HG02610 (cell line): ENCODE measurements at regions not wholly inside any gene's neighbourhood (a gene's known extent, or its start where the extent isn't known, plus 50 kb on each side); places are given as distances from the start of the nearest gene placed in this dataset.
"Not testable (repeated sequence)": the region's sequence is repeated elsewhere in the genome, so short reads cannot be mapped to it uniquely, and the experiment has no call there.

Source experiments
- ATAC-seq: cut with Tn5 transposase; IDR thresholded peaks from one replicate; pipeline ENCODE4 v1.9.1; 2021; ENCODE audit warnings: mild to moderate bottlenecking, moderate library complexity; ENCODE audit not compliant: unreplicated experiment

DNA sequence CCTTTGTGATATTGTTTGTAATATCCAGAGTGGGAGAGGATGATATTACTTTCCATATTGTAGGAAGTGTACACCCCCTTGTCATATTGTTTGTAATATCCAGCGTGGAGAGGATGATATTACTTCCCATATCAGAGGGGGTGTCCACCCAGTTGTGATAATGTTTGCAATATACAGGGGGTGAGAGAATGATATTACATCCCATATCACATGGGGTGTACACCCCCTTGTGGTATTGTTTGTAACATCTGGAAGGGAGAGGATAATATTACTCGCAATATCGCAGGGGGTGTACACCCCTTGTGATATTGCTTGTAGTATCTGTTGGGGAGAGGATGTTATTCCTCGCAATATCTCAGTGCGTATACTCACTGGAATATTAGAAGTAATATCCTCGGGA is 61.5 kb downstream of the PRSS23 start:
- ATAC-seq, result no peak

DNA sequence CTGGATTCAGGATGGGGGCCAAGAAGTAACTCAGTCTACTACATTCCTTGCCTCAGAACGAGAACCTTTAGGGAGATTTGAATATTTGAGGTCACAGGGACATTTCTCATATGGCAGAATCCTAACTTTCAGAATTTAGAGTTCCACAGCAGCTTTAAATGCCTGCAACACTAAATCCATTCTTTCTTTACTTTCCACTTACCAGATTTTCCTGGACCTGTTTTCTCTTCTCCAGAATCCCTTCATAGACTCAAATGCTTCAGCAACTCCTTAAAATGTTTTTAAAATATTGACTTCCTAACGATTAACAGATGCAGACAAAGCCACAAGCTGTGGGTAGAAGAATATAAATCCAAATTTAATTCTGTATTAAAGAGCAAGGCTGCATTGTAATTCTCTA is 63.1 kb downstream of the PRSS23 start:
- ATAC-seq, result no peak

DNA sequence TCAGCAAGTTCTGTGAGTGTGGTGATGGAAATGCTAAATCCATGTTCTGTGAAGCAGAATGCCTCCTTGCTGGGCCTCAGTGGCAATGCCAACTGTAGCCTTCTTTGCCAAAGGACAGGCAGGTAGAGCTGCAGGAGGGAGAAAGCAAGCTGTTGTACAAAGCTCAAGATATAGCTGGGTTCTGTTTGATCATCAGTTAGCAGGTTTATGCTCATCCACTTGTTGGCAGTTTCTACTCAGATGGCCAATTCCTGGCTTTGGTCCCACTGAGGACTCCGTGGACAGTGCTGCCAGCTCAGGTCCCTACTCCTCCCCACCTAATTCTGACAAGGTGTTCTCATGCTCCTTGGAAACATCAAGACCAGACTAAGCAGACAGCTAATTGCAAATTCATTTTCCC is 65.1 kb downstream of the PRSS23 start:
- no peak for ATAC-seq

DNA sequence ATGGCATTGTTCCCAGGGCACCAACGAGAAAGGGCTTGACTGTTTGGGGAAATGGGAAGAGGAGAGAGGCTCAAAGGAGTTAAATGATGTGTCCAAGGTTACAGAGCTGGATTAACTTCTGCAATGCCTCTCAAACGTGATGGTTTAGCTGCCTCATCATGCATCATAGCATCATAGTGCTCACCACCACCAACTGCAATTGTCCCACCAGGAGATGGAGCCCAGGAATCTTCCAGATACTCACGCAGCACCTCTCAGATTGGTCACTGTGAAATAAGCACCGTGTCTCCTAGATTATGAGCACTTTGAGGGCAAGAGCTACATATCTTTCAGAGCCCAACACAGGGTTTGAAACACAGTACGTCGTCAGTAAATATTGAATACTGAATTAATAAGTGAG is 69.2 kb downstream of the PRSS23 start:
- ATAC-seq, result no peak

DNA sequence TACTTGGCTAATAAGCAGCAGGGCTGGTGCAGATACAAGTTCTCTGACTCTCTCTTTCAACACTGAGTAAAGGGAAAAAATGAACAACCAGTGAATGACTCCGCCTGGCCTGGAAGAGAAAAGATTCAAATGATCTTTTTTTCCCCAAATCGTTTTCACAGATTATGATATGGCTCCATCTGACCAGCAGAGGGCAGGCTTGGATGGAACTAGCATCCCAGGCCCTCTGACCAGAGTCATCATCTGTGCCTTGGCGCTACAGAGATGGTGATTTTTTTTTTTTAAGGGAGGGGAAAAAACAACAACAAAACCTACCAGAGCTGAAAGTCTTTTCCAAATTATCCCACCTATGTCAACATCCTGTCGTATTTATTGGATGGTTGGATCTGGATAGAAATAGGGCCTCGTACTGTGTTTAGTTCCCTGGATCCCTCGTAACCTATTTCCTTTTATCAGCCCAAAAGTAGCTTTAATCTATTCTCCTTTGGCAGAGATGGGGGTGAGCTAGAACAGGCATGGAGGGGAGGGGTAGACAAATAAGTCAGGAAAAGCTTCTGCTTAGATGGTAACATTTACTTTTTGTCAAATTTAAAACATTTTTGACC is 69.7 kb downstream of the PRSS23 start:
- peak; percentile 83 for ATAC-seq

DNA sequence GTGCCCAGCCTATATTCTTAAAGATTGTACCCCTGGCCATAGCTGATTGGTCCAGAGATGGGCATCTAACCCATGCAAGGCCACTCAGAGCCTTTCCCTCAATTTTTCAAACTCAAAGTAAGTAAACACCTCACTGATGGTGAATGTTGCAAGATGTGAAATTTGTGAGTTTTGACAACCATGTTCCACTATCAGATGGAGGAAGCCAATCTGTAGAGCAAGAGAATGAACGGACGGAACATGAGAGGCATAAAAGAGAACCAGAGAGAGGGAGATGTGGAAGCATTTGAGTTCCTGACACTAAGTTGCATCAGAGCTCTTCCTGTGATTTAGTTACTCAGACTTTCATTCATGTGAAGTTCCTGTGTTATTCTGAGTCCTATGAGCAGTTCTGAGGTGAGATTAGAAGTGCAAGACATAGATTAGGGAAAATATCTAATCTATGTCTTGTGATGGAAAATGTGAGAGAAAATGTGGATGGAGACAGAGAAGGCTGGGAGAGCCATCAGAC is 73.3 kb downstream of the PRSS23 start:
- ATAC-seq, result no peak

DNA sequence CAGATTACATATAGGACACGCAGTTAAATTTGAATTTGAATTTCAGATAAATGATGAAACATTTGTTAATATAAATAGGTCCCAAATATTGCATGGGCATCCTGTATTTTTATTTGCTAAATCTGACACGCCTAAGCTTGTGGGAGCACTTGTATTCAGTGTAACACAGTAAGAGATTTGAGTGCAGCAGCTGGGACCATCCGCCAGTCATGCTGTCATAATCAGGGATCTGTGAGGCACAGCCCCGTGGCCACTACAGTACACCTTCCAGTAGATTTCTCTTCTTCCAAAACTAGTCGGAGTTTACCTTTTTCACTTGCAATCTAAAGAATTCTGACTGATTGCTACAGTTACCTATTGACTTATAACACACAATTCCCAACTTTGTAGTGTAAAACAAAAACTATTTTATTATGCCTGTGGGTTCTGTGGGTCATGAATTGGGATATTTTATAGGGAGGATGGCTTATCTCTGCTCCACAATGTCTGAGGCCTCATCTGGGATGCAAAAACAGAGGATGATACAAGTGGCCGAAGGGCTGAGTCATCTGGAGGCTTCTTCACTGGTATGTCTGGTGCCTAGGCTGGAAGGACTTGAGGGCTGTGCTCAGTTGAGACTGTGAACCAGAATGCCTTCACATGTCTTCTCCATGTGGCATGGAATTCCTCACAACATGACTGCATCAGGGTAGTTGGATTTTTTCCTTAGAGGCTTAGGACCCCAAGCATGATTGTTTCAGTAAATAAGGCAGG is 74.1 kb downstream of the PRSS23 start:
- ATAC-seq, result no peak

DNA sequence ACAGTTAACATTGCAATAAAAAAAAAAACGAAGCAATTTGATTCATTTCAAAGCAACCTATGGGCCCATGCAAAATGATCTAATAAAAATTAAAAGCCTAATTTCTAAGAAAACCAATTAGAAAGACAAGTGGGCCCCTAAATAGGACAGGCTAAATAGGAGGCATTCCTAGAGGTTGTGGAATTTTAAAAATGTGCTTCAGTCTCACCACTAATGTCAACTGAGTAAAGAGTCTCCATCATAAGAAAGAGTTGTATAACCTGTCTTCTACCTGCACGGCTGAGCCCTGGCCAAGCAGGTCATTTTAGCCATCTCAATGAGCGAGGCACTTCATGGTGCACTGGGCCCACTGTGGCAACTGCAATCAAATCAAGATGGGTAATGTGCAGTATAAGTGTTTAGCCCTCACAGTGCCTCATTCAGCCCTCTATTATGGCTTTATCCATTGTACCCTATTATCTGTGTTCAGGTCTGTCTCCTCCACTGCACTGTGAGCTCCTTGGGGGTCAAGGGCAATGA is 76.4 kb downstream of the PRSS23 start:
- no peak for ATAC-seq

DNA sequence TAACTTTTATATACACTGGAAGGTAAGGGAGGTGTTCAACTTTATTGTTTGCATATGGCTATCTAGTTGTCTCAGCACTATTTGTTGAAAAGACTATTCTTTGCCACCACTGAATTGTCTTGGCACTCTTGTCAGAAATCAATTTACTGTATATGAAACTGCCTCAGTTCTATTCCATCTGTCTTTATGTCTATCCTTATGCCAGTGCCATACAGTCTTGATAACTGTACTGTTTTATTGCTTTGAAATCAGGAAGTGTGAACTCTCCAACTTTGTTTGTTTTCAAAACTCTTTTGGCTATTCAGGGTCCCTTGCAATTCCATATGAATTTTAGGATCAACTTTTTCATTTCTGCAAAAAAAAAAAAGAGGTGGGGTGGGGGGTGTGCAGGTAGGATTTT is 77.2 kb downstream of the PRSS23 start:
- ATAC-seq, result no peak

DNA sequence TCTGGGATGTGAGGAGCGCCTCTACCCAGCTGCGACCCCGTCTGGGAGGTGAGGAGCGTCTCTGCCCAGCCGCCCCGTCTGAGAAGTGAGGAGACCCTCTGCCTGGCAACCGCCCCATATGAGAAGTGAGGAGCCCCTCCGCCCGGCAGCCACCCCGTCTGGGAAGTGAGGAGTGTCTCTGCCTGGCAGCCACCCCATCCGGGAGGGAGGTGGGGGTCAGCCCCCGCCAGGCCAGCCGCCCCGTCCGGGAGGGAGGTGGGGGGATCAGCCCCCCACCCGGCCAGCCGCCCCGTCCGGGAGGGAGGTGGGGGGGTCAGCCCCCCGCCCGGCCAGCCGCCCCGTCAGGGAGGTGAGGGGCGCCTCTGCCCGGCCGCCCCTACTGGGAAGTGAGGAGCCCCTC is 76.0 kb downstream of the FZD4 start:
- not testable (repeated sequence) for ATAC-seq

DNA sequence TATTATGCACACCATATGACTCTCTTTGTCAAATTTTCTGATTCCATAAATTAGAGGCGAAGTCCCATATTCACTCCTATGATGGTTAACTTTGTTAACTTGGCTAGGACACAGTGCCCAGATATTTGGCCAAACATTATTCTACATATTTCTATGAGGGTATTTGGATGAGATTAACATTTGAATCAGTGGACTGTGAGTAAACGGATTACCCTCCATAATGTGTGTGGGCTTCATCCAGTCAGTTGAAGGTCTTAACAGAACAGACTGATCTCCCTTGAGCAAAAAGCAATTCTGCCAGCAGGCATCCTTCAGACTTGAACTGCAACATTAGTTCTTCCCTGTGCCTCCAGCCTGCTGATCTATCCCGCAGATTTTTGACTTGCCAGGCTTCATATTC is 69.9 kb downstream of the FZD4 start:
- no peak for ATAC-seq

DNA sequence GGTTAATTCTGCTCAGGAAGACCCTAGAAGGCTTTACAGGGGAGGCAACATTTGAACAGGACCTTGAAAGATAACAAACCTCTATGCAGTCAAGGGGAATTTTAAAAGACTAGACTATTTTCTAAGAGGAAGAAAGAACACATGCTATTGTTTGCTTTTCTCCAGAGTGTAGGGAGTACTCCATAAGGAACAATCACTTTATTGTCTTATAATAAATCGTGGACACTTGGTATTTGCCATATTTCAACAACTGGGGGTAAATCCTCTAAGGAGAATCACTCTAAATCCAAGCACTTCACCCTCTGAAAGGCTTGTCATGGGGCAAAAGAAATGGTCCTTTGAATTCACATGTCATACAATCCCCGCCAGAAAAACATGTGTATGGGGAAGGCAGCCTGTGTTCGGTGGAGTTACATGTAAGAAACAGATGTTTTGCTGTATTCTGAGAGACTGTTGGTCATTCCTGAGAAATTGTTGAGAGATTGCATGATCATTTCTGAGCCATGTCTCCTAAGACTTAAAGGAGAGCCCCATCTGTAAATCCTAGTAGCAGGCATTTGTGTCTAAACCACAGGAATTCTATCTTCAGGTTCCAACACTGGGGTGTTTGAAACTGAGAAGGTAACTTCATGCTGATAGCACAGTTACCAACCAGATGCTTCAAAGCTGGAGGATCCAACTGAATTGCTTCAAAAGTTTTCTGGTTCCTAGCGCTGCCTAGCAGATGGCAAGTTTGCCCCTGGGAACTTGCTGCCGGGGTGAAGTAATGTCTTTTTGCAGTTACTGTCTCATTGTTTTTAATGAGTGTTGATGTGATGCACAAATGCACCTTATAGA is 66.8 kb downstream of the FZD4 start:
- ATAC-seq, result no peak

DNA sequence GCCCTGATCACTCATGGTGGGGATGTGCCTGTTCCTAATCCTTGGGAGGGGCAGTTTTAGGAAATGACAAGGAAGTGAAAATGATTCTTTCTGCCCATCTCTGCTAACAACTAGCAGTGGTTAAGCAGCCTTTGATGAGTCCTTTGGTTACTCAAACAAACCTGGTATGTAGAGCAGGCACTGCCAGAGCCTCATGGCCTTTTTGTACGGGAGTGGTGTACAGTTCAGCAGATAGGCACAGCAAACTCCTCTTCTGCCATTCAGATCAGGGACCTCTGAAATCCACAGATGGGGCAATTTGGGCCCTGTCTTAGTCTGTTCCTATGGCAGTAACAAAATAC is 66.2 kb downstream of the FZD4 start:
- ATAC-seq, result no peak

DNA sequence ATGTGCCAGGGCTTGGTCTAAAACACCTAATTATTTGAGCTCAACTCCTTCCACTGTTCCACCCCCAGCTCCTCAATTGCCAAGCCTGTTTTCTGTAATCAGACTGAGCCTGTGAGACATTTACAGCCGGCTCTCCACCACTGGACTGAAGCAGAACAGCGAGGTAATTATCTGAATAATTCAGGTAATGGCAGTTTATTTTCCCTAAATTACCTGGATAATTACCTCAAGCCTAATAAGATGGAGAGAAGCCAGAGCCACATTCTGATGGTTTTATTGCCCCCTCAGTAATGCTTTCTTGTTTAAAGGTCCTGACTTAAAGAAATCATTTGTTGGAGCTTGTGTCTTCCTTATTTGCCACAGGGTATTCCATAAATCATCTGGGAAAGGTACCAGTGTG is 64.2 kb downstream of the FZD4 start:
- no peak for ATAC-seq

DNA sequence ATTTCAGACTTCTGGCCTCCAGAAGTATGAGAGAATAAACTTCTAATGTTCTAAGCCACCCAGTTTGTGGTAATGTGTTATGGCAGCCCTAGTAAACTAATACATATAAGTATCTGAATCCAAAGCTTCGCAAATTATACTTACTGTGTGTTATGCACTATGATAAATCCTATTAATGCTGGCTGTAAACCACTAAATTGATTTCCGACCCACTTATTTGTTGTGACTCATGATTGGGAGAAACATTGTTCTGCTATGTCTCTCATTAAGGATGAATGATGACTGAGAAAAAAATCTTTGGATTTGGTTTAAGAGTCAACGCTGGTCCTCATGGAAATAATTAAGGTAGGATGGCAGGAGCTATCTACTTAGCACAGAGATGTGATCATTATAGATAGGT is 62.0 kb downstream of the FZD4 start:
- ATAC-seq, result no peak
